A549 (cell line): ENCODE measurements at regions not wholly inside any gene's neighbourhood (a gene's known extent, or its start where the extent isn't known, plus 50 kb on each side); places are given as distances from the start of the nearest gene placed in this dataset.

Source experiments
- ATAC-seq, 2 experiments: fragments of 200-7000 bp in 1 of 2; fragments of >200 bp in 1 of 2; cut with Nextera tagmentation in 1 of 2; cut with Tn5 transposase in 1 of 2; 3 replicates each; pipeline versions ENCODE4 v1.8.0 to v1.9.1; 2018 to 2020; ENCODE audit warnings: mild to moderate bottlenecking in 1 of 2, moderate library complexity in 1 of 2
- CTCF ChIA-PET: fragments of 300-600 bp; sonication (Branson Sonifier 250); formaldehyde crosslinking; extraction: SDS; loops from one replicate; lab custom pipeline; 2021; ENCODE audit warnings: antibody characterized with exemption, inconsistent platforms; lab: Yijun Ruan, JAX
- POLR2A ChIA-PET: fragments of 350-600 bp; formaldehyde crosslinking; extraction: SDS; loops from one replicate; lab custom pipeline; 2021; ENCODE audit warnings: antibody characterized with exemption, inconsistent platforms; lab: Yijun Ruan, JAX
- DNase-seq, 2 experiments: peaks; one replicate each; pipeline versions ENCODE4 v3.0.0 to v3.0.0-alpha.2; 2011 to 2016; ENCODE audit warnings: low read depth in 1 of 2, low spot score in 1 of 2
- FAIRE-seq: peaks from 2 replicates; lab custom pipeline; 2011; peaks lifted over from hg19 to GRCh38; lab: Jason Lieb, UNC
- H3K27ac ChIP-seq, 2 experiments: fragments of >200 bp; sonication (Bioruptor Twin); formaldehyde crosslinking; 3 replicates each; pipeline ENCODE4 v1.5.1; 2016 to 2017
- H3K4me1 ChIP-seq: fragments of >200 bp; sonication (Bioruptor Twin); formaldehyde crosslinking; 3 replicates; pipeline ENCODE4 v1.6.1; 2016
- H3K4me2 ChIP-seq: fragments of >200 bp; sonication (Bioruptor Twin); formaldehyde crosslinking; 3 replicates; pipeline ENCODE4 v1.6.1; 2016
- H3K4me3 ChIP-seq: fragments of >200 bp; sonication (Bioruptor Twin); formaldehyde crosslinking; 3 replicates; pipeline ENCODE4 v1.5.1; 2016
- H3K9me3 ChIP-seq: fragments of >200 bp; sonication (Bioruptor Twin); formaldehyde crosslinking; 3 replicates; pipeline ENCODE4 v1.6.1; 2016
- CEBPB ChIP-seq, 2 experiments: fragments of >200 bp in 1 of 2; sonication (Bioruptor Twin) in 1 of 2; formaldehyde crosslinking in 1 of 2; IDR thresholded peaks; 2 replicates each; pipeline ENCODE4 v1.6.1; 2012 to 2016
- CHD2 ChIP-seq: fragments of 150-350 bp; IDR thresholded peaks from 2 replicates; pipeline ENCODE4 v1.6.1; 2014; ENCODE audit warnings: low read length; ENCODE audit not compliant: partially characterized antibody
- EHMT2 ChIP-seq: fragments of 200-600 bp; sonication (generic); IDR thresholded peaks from 2 replicates; pipeline ENCODE4 v1.6.1; 2016; ENCODE audit warnings: antibody characterized with exemption, low read depth, mild to moderate bottlenecking, moderate library complexity
- EP300 ChIP-seq, 2 experiments: fragments of >200 bp; sonication (Bioruptor Twin); formaldehyde crosslinking; IDR thresholded peaks; 2 replicates in 1 of 2; 3 replicates in 1 of 2; pipeline ENCODE4 v1.6.1; 2016 to 2017
- ESRRA ChIP-seq: fragments of 150-350 bp; IDR thresholded peaks from 2 replicates; pipeline ENCODE4 v1.6.1; 2014; ENCODE audit warnings: mild to moderate bottlenecking, low read length, borderline replicate concordance
- FOSB ChIP-seq: fragments of 250-450 bp; sonication (Bioruptor Pico); IDR thresholded peaks from 2 replicates; pipeline ENCODE4 v1.5.0; 2020; ENCODE audit warnings: mild to moderate bottlenecking, moderate library complexity
- FOXS1 ChIP-seq: fragments of 250-450 bp; sonication (Bioruptor Pico); IDR thresholded peaks from 2 replicates; pipeline ENCODE4 v1.5.0; 2020; ENCODE audit warnings: mild to moderate bottlenecking, moderate library complexity
- GATA3 ChIP-seq: IDR thresholded peaks from 2 replicates; pipeline ENCODE4 v1.6.1; 2012; ENCODE audit warnings: borderline replicate concordance
- HDAC2 ChIP-seq: fragments of 200-600 bp; sonication (generic); IDR thresholded peaks from 2 replicates; pipeline ENCODE4 v1.6.1; 2016
- HOXB13 ChIP-seq: fragments of 250-450 bp; sonication (Bioruptor Pico); IDR thresholded peaks from 2 replicates; pipeline ENCODE4 v1.5.0; 2020; ENCODE audit warnings: low read depth, mild to moderate bottlenecking, moderate library complexity
- HOXB5 ChIP-seq: fragments of 250-450 bp; sonication (Bioruptor Pico); IDR thresholded peaks from 2 replicates; pipeline ENCODE4 v1.5.0; 2020; ENCODE audit warnings: mild to moderate bottlenecking, moderate library complexity
- KDM1A ChIP-seq: fragments of 200-600 bp; sonication (generic); IDR thresholded peaks from 2 replicates; pipeline ENCODE4 v1.6.1; 2016; ENCODE audit warnings: low read depth, mild to moderate bottlenecking
- KDM5A ChIP-seq: fragments of 200-600 bp; sonication (generic); IDR thresholded peaks from 2 replicates; pipeline ENCODE4 v1.6.1; 2016; ENCODE audit warnings: antibody characterized with exemption, mild to moderate bottlenecking
- MAFK ChIP-seq: fragments of 450-650 bp; IDR thresholded peaks from 2 replicates; pipeline ENCODE4 v1.6.1; 2014; ENCODE audit not compliant: partially characterized antibody
- NFE2L2 ChIP-seq: fragments of 150-350 bp; conservative IDR thresholded peaks from 2 replicates; pipeline ENCODE4 v1.6.1; 2014; ENCODE audit warnings: low read length
- NR3C1 ChIP-seq: fragments of >200 bp; sonication (Bioruptor Twin); formaldehyde crosslinking; IDR thresholded peaks from 3 replicates; pipeline ENCODE4 v1.6.1; 2017
- RAD21 ChIP-seq, 2 experiments: fragments of >200 bp in 1 of 2; sonication (Bioruptor Twin) in 1 of 2; formaldehyde crosslinking in 1 of 2; IDR thresholded peaks in 1 of 2; conservative IDR thresholded peaks in 1 of 2; 2 replicates in 1 of 2; 3 replicates in 1 of 2; pipeline ENCODE4 v1.6.1; 2012 to 2018; ENCODE audit warnings: inconsistent platforms in 1 of 2
- RCOR1 ChIP-seq: fragments of 150-350 bp; IDR thresholded peaks from 2 replicates; pipeline ENCODE4 v1.6.1; 2014; ENCODE audit warnings: antibody characterized with exemption, low read length, low read depth
- SREBF2 ChIP-seq: fragments of 450-650 bp; IDR thresholded peaks from 2 replicates; pipeline ENCODE4 v1.6.1; 2014; ENCODE audit warnings: mild to moderate bottlenecking, moderate library complexity
- TFCP2L1 ChIP-seq: fragments of 250-450 bp; sonication (Bioruptor Pico); IDR thresholded peaks from 2 replicates; pipeline ENCODE4 v1.5.0; 2021; ENCODE audit warnings: mild to moderate bottlenecking
- TP53 ChIP-seq: fragments of 250-450 bp; sonication (Bioruptor Pico); IDR thresholded peaks from 2 replicates; pipeline ENCODE4 v1.5.0; 2021; ENCODE audit warnings: mild to moderate bottlenecking, moderate library complexity
- USF2 ChIP-seq: fragments of 450-650 bp; IDR thresholded peaks from 2 replicates; pipeline ENCODE4 v1.6.1; 2014; ENCODE audit warnings: antibody characterized with exemption
- ZC3H11A ChIP-seq: fragments of 450-650 bp; IDR thresholded peaks from 2 replicates; pipeline ENCODE4 v1.6.1; 2014; ENCODE audit warnings: antibody characterized with exemption, mild to moderate bottlenecking
- WGBS: methylation state at CpG from one replicate; pipeline ENCODE4 v1.1.6; 2017; ENCODE audit errors: missing lambda C conversion rate; 5-methylcytosine and 5-hydroxymethylcytosine counted together
- TF ChIP-seq, protein P1 (sequence below): fragments of 200-600 bp; sonication (generic); IDR thresholded peaks from 2 replicates; pipeline ENCODE4 v1.6.1; 2016; ENCODE audit warnings: antibody characterized with exemption, mild to moderate bottlenecking, moderate library complexity

DNA sequence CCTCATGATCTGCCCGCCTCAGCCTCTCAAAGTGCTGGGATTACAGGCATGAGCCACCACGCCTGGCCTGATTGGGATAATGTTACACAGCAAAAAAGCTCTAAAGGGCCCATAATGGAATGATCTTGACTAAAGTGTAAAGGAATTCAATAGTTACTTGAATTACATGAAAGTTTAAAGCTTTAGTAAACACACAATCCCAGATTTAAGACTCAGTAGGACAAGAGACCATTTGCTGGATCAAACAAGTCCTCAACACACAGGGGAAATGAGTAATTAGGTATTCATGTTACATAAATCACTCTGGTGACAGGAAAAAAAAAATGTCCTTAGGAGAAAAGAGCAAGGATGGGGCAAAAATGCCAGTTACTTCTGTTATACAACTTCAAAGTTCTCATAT, 762.9 kb upstream of the AMELY start:
- Histone ChIP-seq H3K4me1 (no peaks in the 10 kb centered on the region), H3K9me3 (no peaks in the 10 kb centered on the region), H3K4me3 (no peak overlapping the region)
- ChIA-PET CTCF (no interaction called here), POLR2A (no interaction called here)
- no peak for DNase-seq
- WGBS = 37% methylated on average over 2 of the region's 2 CpGs
- no peak for TF ChIP-seq SREBF2
- TF ChIP-seq, protein P1, sequence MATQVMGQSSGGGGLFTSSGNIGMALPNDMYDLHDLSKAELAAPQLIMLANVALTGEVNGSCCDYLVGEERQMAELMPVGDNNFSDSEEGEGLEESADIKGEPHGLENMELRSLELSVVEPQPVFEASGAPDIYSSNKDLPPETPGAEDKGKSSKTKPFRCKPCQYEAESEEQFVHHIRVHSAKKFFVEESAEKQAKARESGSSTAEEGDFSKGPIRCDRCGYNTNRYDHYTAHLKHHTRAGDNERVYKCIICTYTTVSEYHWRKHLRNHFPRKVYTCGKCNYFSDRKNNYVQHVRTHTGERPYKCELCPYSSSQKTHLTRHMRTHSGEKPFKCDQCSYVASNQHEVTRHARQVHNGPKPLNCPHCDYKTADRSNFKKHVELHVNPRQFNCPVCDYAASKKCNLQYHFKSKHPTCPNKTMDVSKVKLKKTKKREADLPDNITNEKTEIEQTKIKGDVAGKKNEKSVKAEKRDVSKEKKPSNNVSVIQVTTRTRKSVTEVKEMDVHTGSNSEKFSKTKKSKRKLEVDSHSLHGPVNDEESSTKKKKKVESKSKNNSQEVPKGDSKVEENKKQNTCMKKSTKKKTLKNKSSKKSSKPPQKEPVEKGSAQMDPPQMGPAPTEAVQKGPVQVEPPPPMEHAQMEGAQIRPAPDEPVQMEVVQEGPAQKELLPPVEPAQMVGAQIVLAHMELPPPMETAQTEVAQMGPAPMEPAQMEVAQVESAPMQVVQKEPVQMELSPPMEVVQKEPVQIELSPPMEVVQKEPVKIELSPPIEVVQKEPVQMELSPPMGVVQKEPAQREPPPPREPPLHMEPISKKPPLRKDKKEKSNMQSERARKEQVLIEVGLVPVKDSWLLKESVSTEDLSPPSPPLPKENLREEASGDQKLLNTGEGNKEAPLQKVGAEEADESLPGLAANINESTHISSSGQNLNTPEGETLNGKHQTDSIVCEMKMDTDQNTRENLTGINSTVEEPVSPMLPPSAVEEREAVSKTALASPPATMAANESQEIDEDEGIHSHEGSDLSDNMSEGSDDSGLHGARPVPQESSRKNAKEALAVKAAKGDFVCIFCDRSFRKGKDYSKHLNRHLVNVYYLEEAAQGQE = no peak
- TF ChIP-seq HOXB5 = no peak
- no peak for TF ChIP-seq RAD21 (conservative IDR thresholded peaks at IDR 0.05 in 1 of 2, IDR thresholded peaks at IDR 0.05 in 1 of 2)
- no peak for TF ChIP-seq HOXB13 (CRISPR knock-in tag)
- TF ChIP-seq TFCP2L1 = no peak
- TF ChIP-seq ZC3H11A = no peak
- TF ChIP-seq USF2 = no peak
- no peak for TF ChIP-seq EHMT2
- TF ChIP-seq, all 56 proteins: peak for 0
- ATAC-seq (no peak), FAIRE-seq (no peak)
- Histone ChIP-seq H3K27ac (no peak overlapping the region), H3K4me2 (no peak overlapping the region)

GRCh38 chrY:7672796-7673195, 761.2 kb upstream of the AMELY start:
- H3K9me3 ChIP-seq = no peaks in the 10 kb centered on the region
- ATAC-seq (no peak), FAIRE-seq (no peak), DNase-seq (no peak)
- H3K4me3 ChIP-seq = no peak overlapping the region
- 36% methylated on average over 10 of the region's 15 CpGs for WGBS
- no peaks in the 10 kb centered on the region for H3K4me1 ChIP-seq
- no peak overlapping the region for H3K4me2 ChIP-seq
- TF ChIP-seq ESRRA (no peak), KDM5A (no peak), CHD2 (no peak), NFE2L2 (no peak), HDAC2 (no peak), GATA3 (no peak), EP300 (IDR thresholded peaks at IDR 0.05) (no peak)
- TF ChIP-seq, protein P1 = no peak
- H3K27ac ChIP-seq = no peak overlapping the region
- ChIA-PET CTCF (no interaction called here), POLR2A (no interaction called here)

DNA sequence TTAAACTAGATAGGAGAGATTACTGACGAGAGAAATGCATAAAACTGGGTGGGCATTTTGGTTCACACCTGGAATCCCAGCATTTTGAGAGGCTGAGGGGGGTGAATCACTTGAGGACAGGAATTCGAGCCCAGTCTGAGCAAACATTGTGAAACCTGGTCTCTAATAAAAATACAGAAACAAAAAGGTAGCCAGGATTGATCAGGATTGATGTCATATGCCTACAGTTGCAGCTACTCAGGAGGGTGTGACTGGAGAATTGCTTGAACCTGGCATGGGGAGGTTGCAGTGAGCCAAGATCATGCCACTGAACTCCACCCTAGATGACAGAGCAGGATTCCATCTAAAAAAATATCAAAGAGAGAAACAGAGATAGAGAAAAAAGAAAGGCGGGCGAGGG, 751.7 kb upstream of the AMELY start:
- ChIA-PET CTCF (no interaction called here), POLR2A (no interaction called here)
- no peaks in the 10 kb centered on the region for H3K9me3 ChIP-seq
- H3K4me2 ChIP-seq = no peak overlapping the region
- 20% methylated on average over 4 of the region's 4 CpGs for WGBS
- DNase-seq (no peak), ATAC-seq (no peak)
- H3K4me1 ChIP-seq = no peaks in the 10 kb centered on the region
- no peak overlapping the region for H3K4me3 ChIP-seq
- no peak for TF ChIP-seq RCOR1
- TF ChIP-seq HOXB5 = no peak
- TF ChIP-seq TP53 = no peak
- TF ChIP-seq FOXS1 (CRISPR knock-in tag) = no peak
- TF ChIP-seq FOSB (CRISPR knock-in tag) = no peak
- TF ChIP-seq ZC3H11A = no peak
- TF ChIP-seq CEBPB (IDR thresholded peaks at IDR 0.05) = no peak
- no peak for TF ChIP-seq KDM1A
- TF ChIP-seq MAFK = no peak
- TF ChIP-seq EP300 (IDR thresholded peaks at IDR 0.05) = no peak
- no peak for TF ChIP-seq TFCP2L1
- TF ChIP-seq NR3C1 = no peak
- TF ChIP-seq, all 56 proteins: peak for 0
- H3K27ac ChIP-seq = no peak overlapping the region
- no peak for FAIRE-seq
